ENCODE measurements at regions not wholly inside any gene's neighbourhood (a gene's known extent, or its start where the extent isn't known, plus 50 kb on each side); places are given as distances from the start of the nearest gene placed in this dataset.

DNA sequence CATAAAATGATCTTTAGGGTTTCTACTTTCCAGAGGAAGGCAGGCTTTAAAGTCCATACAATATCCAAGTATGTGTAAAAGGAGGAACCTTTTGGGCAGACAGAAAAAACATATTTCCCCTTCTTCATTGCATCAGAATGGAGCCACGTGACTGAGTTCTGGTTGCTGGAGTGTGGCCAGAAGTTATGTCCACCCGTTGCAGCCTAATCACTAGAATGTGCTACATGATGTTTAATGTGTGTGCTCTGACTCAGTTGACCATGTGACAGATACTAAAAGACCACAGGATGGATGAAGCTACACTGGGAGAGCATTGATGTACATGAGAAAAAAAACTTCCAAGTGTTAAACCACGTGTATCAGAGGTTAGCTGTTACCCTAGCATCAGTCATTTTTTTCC, 460.9 kb downstream of the RIT2 start:
- TF ChIP-seq, protein P1, sequence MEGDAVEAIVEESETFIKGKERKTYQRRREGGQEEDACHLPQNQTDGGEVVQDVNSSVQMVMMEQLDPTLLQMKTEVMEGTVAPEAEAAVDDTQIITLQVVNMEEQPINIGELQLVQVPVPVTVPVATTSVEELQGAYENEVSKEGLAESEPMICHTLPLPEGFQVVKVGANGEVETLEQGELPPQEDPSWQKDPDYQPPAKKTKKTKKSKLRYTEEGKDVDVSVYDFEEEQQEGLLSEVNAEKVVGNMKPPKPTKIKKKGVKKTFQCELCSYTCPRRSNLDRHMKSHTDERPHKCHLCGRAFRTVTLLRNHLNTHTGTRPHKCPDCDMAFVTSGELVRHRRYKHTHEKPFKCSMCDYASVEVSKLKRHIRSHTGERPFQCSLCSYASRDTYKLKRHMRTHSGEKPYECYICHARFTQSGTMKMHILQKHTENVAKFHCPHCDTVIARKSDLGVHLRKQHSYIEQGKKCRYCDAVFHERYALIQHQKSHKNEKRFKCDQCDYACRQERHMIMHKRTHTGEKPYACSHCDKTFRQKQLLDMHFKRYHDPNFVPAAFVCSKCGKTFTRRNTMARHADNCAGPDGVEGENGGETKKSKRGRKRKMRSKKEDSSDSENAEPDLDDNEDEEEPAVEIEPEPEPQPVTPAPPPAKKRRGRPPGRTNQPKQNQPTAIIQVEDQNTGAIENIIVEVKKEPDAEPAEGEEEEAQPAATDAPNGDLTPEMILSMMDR (IDR thresholded peaks at IDR 0.05; ENCODE audit: low read depth, low read length) = no peak
- no peak for DNase-seq (ENCODE audit: low read depth, low spot score)
- ChIA-PET CTCF (no interaction called here), POLR2A (no interaction called here)
- Histone ChIP-seq H3K27ac (ENCODE audit: low read depth, low read length) (no peak overlapping the region), H3K4me3 (ENCODE audit: low read depth, low read length) (no peak overlapping the region), H3K9me3 (ENCODE audit: control insufficient read depth, insufficient read depth, low read length) (peaks cover 4% of the 10 kb centered on the region), H3K27me3 (ENCODE audit: control insufficient read depth, insufficient read depth, low read length) (no peaks in the 10 kb centered on the region)

DNA sequence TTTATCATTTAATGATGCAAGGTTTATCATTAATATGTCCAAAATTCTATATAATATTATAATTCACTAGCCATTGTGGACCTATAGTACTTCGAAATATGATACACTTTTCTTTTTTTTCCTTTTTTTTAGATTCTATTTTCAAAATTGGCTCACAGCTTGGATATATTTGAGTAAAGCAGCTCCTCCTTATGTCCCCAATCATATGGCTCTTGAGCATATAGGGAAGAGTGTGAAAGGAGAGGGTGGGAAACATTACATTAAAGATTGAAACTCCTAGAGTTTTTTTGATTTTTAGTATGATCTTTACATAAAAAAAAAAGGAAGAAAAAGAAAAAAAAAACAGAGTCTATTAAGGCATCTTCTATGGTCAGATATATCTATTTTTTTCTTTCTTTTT, 457.9 kb downstream of the RIT2 start:
- ChIA-PET CTCF (no interaction called here), POLR2A (no interaction called here)
- DNase-seq (ENCODE audit: low read depth, low spot score) = no peak
- H3K4me3 ChIP-seq (ENCODE audit: low read depth, low read length) = no peak overlapping the region
- H3K27me3 ChIP-seq (ENCODE audit: control insufficient read depth, insufficient read depth, low read length) = no peaks in the 10 kb centered on the region
- no peaks in the 10 kb centered on the region; the same call in 1 of the 2 replicates for H3K9me3 ChIP-seq (ENCODE audit: control insufficient read depth, insufficient read depth, low read length)
- no peak overlapping the region for H3K27ac ChIP-seq (ENCODE audit: low read depth, low read length)
- TF ChIP-seq, protein P1 (IDR thresholded peaks at IDR 0.05; ENCODE audit: low read depth, low read length) = no peak

DNA sequence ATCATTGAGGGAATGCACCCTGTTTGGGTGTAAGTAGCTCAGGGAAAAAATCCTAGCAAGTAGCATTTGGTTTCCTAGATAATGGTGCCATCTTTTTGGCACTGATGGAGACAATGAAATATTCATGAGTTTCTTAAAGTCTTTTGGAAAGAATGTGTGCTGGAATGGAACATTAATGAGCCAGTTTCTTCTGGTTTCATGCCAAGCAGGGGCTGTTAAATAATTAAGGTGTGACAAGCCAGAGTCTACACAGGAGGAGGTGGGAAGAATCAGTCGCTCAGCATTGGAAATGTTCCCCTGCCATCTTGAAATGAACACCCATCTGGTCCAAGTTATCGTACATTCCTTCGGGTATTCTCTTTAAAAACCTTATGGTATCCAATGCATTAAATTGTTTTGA, 457.3 kb downstream of the RIT2 start:
- CTCF ChIA-PET = no interaction called here
- no peak overlapping the region for H3K27ac ChIP-seq (ENCODE audit: low read depth, low read length)
- DNase-seq (ENCODE audit: low read depth, low spot score) = no peak
- POLR2A ChIA-PET = no interaction called here
- no peak overlapping the region for H3K4me3 ChIP-seq (ENCODE audit: low read depth, low read length)
- no peaks in the 10 kb centered on the region; the same call in 1 of the 2 replicates for H3K9me3 ChIP-seq (ENCODE audit: control insufficient read depth, insufficient read depth, low read length)
- no peaks in the 10 kb centered on the region for H3K27me3 ChIP-seq (ENCODE audit: control insufficient read depth, insufficient read depth, low read length)
- TF ChIP-seq, protein P1 (IDR thresholded peaks at IDR 0.05; ENCODE audit: low read depth, low read length) = no peak

DNA sequence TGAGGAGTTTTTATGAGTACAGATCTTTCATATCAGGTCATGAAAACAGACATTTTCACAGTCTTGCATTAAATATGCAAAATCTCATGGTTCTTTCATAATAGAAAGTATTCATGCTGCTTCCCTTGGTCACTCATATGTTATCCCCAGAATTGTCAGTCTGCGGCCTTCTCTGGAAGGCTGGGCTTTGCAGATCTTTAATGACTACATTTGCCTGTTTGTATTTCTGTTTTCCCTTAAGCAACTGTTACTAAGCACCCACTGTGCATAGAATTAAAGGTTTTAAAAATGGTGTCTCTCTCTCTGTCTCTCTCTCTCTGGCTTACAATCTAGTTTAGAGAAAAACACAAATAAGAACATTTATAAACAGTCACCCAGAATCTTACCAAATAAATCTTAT, 456.3 kb downstream of the RIT2 start:
- no peak overlapping the region for H3K27ac ChIP-seq (ENCODE audit: low read depth, low read length)
- H3K9me3 ChIP-seq (ENCODE audit: control insufficient read depth, insufficient read depth, low read length) = no peaks in the 10 kb centered on the region
- H3K27me3 ChIP-seq (ENCODE audit: control insufficient read depth, insufficient read depth, low read length) = no peaks in the 10 kb centered on the region
- no peak for DNase-seq (ENCODE audit: low read depth, low spot score)
- TF ChIP-seq, protein P1 (IDR thresholded peaks at IDR 0.05; ENCODE audit: low read depth, low read length) = no peak
- H3K4me3 ChIP-seq (ENCODE audit: low read depth, low read length) = no peak overlapping the region
- POLR2A ChIA-PET = no interaction called here
- CTCF ChIA-PET = no interaction called here

DNA sequence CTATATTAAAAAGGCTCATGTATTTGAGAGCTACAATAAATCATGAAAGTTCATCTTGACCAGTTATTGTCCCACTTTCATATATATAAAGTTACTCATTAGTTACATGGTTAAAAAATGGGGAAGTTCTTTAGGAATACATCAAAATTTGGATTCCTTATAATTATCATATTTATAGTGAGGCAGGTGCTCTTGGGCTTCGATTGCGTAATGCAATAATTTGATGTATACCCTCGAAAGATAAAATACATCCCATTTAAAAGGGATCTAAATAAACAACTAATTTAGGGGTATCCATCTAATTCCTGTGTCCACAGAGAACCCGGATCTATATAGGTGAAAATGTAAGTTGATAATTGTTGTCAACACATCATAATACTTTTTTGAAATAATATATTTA, 444.6 kb downstream of the RIT2 start:
- no peaks in the 10 kb centered on the region; the same call in 1 of the 2 replicates for H3K9me3 ChIP-seq (ENCODE audit: control insufficient read depth, insufficient read depth, low read length)
- no peak for DNase-seq (ENCODE audit: low read depth, low spot score)
- ChIA-PET CTCF (no interaction called here), POLR2A (no interaction called here)
- no peak overlapping the region for H3K27ac ChIP-seq (ENCODE audit: low read depth, low read length)
- H3K27me3 ChIP-seq (ENCODE audit: control insufficient read depth, insufficient read depth, low read length) = no peaks in the 10 kb centered on the region
- no peak overlapping the region for H3K4me3 ChIP-seq (ENCODE audit: low read depth, low read length)
- TF ChIP-seq, protein P1 (IDR thresholded peaks at IDR 0.05; ENCODE audit: low read depth, low read length) = no peak
